ENCODE measurements at regions not wholly inside any gene's neighbourhood (a gene's known extent, or its start where the extent isn't known, plus 50 kb on each side); places are given as distances from the start of the nearest gene placed in this dataset.

- TF ChIP-seq, protein P1, sequence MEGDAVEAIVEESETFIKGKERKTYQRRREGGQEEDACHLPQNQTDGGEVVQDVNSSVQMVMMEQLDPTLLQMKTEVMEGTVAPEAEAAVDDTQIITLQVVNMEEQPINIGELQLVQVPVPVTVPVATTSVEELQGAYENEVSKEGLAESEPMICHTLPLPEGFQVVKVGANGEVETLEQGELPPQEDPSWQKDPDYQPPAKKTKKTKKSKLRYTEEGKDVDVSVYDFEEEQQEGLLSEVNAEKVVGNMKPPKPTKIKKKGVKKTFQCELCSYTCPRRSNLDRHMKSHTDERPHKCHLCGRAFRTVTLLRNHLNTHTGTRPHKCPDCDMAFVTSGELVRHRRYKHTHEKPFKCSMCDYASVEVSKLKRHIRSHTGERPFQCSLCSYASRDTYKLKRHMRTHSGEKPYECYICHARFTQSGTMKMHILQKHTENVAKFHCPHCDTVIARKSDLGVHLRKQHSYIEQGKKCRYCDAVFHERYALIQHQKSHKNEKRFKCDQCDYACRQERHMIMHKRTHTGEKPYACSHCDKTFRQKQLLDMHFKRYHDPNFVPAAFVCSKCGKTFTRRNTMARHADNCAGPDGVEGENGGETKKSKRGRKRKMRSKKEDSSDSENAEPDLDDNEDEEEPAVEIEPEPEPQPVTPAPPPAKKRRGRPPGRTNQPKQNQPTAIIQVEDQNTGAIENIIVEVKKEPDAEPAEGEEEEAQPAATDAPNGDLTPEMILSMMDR (optimal IDR thresholded peaks at IDR 0.05 in 1 of 3, IDR thresholded peaks at IDR 0.05 in 1 of 3, conservative IDR thresholded peaks at IDR 0.05 in 1 of 3; ENCODE audit: extremely low read depth in 1 of 3, insufficient read depth in 2 of 3, low read length in 3 of 3), result no peak
- no peak for TF ChIP-seq EZH2 (IDR thresholded peaks at IDR 0.05; ENCODE audit: low read length)
- no peaks in the 10 kb centered on the region for H3K27me3 ChIP-seq (ENCODE audit: control insufficient read depth, extremely low read depth, insufficient read depth, low read length)
- no peaks in the 10 kb centered on the region for H3K36me3 ChIP-seq (ENCODE audit: control insufficient read depth in 2 of 2, extremely low read depth in 1 of 2, insufficient read depth in 2 of 2, low read length in 2 of 2)
- FAIRE-seq (no peak), DNase-seq (ENCODE audit: low read depth, low spot score) (no peak)
- no peak overlapping the region for H3K9ac ChIP-seq (ENCODE audit: control insufficient read depth, extremely low read depth, insufficient read depth, low read length)
- no peaks in the 10 kb centered on the region for H3K9me1 ChIP-seq (ENCODE audit: control insufficient read depth, extremely low read depth, insufficient read depth, low read length)
- dilution Hi-C loops (cut with MboI; ENCODE audit: extremely low pct_ligation_motif_present, low sequenced_read_pairs), result no loop called here
- no peak overlapping the region for H3K27ac ChIP-seq (ENCODE audit: control insufficient read depth, insufficient read depth, low read length)
- no peak overlapping the region for H2AFZ ChIP-seq (ENCODE audit: control insufficient read depth, low read length)
- H3K79me2 ChIP-seq (ENCODE audit: control insufficient read depth, insufficient read depth, low read length), result no peaks in the 10 kb centered on the region
- H3K4me1 ChIP-seq (ENCODE audit: control insufficient read depth, extremely low read depth, insufficient read depth, low read length), result no peaks in the 10 kb centered on the region
- no peaks in the 10 kb centered on the region for H4K20me1 ChIP-seq (ENCODE audit: control insufficient read depth, extremely low read depth, insufficient read depth, low read length)
- H3K4me2 ChIP-seq (ENCODE audit: control insufficient read depth, extremely low read depth, insufficient read depth, low read depth, low read length), result no peak overlapping the region
- no peaks in the 10 kb centered on the region for H3K9me3 ChIP-seq (ENCODE audit: control insufficient read depth, low read depth, low read length)
- no peak overlapping the region for H3K4me3 ChIP-seq (ENCODE audit: control insufficient read depth in 2 of 3, extremely low read depth in 1 of 3, insufficient read depth in 2 of 3, low read depth in 1 of 3, low read length in 3 of 3)
These were observed 200.7 kb downstream of the TJP1 start for GRCh38 chr15:29621616-29622015.

- no peak overlapping the region for H3K9ac ChIP-seq (ENCODE audit: control insufficient read depth, extremely low read depth, insufficient read depth, low read length)
- no peak overlapping the region for H3K4me2 ChIP-seq (ENCODE audit: control insufficient read depth, extremely low read depth, insufficient read depth, low read depth, low read length)
- dilution Hi-C loops (cut with MboI; ENCODE audit: extremely low pct_ligation_motif_present, low sequenced_read_pairs), result no loop called here
- H3K9me3 ChIP-seq (ENCODE audit: control insufficient read depth, low read depth, low read length), result no peaks in the 10 kb centered on the region
- no peak for TF ChIP-seq EZH2 (IDR thresholded peaks at IDR 0.05; ENCODE audit: low read length)
- TF ChIP-seq, protein P1 (optimal IDR thresholded peaks at IDR 0.05 in 1 of 3, IDR thresholded peaks at IDR 0.05 in 1 of 3, conservative IDR thresholded peaks at IDR 0.05 in 1 of 3; ENCODE audit: extremely low read depth in 1 of 3, insufficient read depth in 2 of 3, low read length in 3 of 3), result no peak
- FAIRE-seq (no peak), DNase-seq (ENCODE audit: low read depth, low spot score) (no peak)
- H3K27me3 ChIP-seq (ENCODE audit: control insufficient read depth, extremely low read depth, insufficient read depth, low read length), result no peaks in the 10 kb centered on the region
- no peaks in the 10 kb centered on the region for H4K20me1 ChIP-seq (ENCODE audit: control insufficient read depth, extremely low read depth, insufficient read depth, low read length)
- H3K27ac ChIP-seq (ENCODE audit: control insufficient read depth, insufficient read depth, low read length), result no peak overlapping the region
- H3K4me1 ChIP-seq (ENCODE audit: control insufficient read depth, extremely low read depth, insufficient read depth, low read length), result no peaks in the 10 kb centered on the region
- no peak overlapping the region for H2AFZ ChIP-seq (ENCODE audit: control insufficient read depth, low read length)
- no peaks in the 10 kb centered on the region for H3K79me2 ChIP-seq (ENCODE audit: control insufficient read depth, insufficient read depth, low read length)
- no peak overlapping the region for H3K4me3 ChIP-seq (ENCODE audit: control insufficient read depth in 2 of 3, extremely low read depth in 1 of 3, insufficient read depth in 2 of 3, low read depth in 1 of 3, low read length in 3 of 3)
- H3K9me1 ChIP-seq (ENCODE audit: control insufficient read depth, extremely low read depth, insufficient read depth, low read length), result no peaks in the 10 kb centered on the region
- H3K36me3 ChIP-seq (ENCODE audit: control insufficient read depth in 2 of 2, extremely low read depth in 1 of 2, insufficient read depth in 2 of 2, low read length in 2 of 2), result no peaks in the 10 kb centered on the region
These were observed 203.7 kb downstream of the TJP1 start for GRCh38 chr15:29618586-29618985.
